HG03108 (cell line): ENCODE measurements at regions not wholly inside any gene's neighbourhood (a gene's known extent, or its start where the extent isn't known, plus 50 kb on each side); places are given as distances from the start of the nearest gene placed in this dataset.

Source experiments
- ATAC-seq: cut with Tn5 transposase; IDR thresholded peaks from one replicate; pipeline ENCODE4 v1.9.1; 2021; ENCODE audit warnings: moderate library complexity; ENCODE audit not compliant: unreplicated experiment

- no peak for ATAC-seq
These were observed 282.4 kb upstream of the ADAMTS16 start for GRCh38 chr5:4857761-4858160.

DNA sequence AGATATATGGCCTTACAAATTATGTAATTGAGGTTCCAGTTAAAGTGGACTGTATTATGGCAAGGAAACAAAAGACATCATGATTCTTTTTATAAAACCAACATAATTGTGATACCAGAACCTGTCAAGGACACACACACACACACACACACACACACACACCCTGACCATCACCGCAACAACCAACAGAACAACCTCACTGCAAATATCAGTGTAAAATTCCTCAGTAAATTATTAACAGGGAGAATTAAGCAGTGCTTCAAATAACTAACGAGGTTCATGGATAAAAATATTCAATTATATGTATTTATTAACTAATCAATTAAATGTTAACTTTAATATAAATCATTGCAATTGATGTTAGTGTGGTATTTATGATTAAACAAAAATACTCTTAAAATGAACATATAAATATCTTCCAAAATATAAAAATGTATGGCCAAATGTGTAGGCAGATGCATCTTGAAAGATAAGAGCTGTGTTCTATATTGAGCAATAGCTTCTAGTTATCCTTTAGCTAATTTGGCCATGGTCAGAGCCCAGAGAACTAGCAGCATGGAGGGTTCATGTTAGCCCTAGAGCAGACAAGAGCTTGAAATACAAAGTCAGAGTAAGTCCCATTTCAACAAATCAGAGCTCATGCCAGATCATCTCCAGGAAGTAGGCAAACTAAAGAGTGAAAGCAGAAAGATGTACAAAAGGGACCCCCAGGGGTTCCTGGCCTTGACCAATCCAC lies 280.5 kb upstream of the ADAMTS16 start:
- ATAC-seq, result no peak

DNA sequence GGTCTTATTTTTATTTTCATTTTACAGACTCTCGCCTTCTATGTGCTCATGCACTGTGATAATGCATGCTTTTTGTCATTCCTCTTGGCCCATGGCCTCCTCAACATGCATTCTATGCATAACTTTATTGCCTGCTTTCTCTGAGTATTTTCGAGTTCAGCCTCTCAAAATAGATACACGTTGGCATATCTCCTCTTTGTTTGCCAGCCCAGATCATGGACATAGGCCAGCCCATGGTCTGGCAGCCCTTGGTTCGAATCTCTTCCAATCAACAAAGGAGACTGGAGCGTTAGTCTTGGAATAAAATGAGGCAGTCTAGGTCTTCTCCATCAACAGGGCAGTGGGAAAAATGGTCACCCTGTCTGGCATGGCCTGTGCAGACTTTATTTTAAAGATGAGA lies 279.5 kb upstream of the ADAMTS16 start:
- ATAC-seq, result no peak

- no peak for ATAC-seq
These were observed 277.6 kb upstream of the ADAMTS16 start for GRCh38 chr5:4862500-4862899.

DNA sequence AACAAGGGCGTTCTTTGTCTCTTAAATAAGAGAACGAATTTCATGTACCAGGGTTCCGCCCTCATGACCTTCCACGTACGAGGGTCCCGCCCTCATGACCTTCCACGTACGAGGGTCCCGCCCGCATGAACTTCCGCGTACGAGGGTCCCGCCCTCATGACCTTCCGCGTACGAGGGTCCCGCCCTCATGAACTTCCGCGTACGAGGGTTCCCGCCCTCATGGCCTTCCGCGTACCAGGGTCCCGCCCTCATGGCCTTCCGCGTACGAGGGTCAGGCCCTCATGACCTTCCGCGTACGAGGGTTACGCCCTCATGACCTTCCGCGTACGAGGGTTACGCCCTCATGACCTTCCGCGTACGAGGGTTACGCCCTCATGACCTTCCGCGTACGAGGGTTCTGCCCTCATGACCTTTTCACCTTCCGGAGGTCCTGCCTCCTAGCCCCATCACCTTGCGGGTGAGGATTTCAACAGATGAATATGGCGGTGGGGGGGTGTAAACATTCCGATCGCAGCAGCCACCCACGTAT lies 273.9 kb upstream of the ADAMTS16 start:
- ATAC-seq, result no peak

GRCh38 chr5:4866817-4867216 lies 273.3 kb upstream of the ADAMTS16 start:
- ATAC-seq, result no peak

GRCh38 chr5:4868140-4868735 lies 271.9 kb upstream of the ADAMTS16 start:
- no peak for ATAC-seq

GRCh38 chr5:4873652-4874051 lies 266.5 kb upstream of the ADAMTS16 start:
- ATAC-seq, result no peak

DNA sequence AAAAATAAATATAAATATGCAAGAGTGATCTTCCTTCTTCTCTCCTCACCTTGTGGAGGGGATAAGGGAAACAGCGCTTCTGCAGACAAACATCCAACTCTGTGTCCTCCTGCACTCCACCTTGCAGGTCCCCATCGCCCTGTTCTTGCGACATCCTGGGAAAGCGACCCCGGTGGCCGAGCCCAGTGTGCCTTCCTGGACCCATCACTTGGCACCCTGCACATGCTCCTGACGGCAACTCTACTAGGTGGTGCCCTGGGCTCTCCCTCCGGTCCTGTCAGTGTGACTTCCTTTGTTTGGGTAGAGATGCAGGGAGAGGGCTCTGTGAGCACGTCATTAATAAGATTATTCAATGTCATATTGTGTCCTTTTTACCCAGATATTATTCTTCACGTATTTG lies 266.0 kb upstream of the ADAMTS16 start:
- no peak for ATAC-seq

- no peak for ATAC-seq
These were observed 264.2 kb upstream of the ADAMTS16 start for GRCh38 chr5:4875942-4876341.

DNA sequence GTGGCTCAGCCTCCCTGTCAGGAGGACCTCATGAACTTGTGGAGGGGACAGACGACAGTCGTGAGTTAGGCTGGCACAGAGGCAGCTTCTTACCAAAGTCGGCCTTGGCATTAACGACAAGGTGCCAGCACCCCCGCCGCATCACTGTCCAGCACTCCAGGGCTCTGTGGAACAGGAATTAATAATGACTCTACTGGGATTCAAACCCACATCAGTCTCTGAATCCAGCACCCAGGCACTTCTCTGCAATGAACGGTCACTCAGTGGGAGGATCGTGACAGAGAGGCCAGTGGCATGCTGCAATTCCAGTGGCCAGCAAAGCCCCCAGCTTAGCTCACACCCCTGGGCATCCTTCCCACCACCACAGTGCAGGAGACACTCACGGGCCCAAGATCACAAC lies 263.3 kb upstream of the ADAMTS16 start:
- no peak for ATAC-seq

- ATAC-seq, result no peak
These were observed 262.6 kb upstream of the ADAMTS16 start for GRCh38 chr5:4877579-4877978.

GRCh38 chr5:4879075-4879474 lies 261.1 kb upstream of the ADAMTS16 start:
- no peak for ATAC-seq

- ATAC-seq, result no peak
These were observed 260.3 kb upstream of the ADAMTS16 start for GRCh38 chr5:4879693-4880303.

DNA sequence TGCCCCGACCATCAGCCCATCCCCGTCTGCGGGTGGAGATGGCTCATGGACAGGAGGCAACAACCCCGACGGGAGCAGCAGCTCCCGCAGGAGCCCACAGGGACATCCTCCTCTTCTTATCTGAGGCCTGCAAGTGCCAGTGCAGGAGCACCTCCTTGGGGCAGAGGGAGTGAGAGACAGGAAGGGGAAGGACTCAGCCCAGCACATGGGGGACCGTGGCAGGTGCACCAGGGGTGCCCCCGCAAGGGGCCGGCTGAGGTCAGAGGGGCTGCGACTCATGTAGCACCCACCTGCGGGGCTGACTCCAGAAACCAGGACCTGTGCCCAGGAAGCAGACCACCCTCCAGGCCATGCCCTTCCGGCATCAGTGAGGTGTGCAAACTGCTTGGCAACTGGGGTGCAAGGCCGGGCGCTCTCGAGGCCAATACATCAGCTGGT lies 259.8 kb upstream of the ADAMTS16 start:
- no peak for ATAC-seq

- no peak for ATAC-seq
These were observed 258.6 kb upstream of the ADAMTS16 start for GRCh38 chr5:4881366-4882002.

DNA sequence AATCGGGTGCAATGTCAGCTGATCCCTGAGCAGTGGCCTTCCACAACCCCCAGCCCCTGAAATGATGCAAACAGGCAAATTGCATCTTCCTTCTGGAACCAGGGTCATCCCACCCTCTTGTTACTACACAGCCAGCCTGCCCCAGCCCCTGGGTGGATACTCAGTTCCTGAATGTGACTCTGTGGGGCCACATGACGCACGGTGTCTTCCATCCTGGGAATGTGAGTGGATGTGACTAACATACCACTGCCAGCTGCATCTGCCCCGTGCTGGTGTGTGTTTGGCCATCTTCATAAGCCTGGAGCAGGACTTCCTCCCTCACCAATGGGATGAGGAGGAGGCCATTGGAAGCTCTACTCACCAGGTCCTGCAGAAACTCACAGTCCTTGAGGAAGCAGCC lies 257.9 kb upstream of the ADAMTS16 start:
- ATAC-seq, result no peak

GRCh38 chr5:4883360-4883759 lies 256.8 kb upstream of the ADAMTS16 start:
- ATAC-seq, result no peak

GRCh38 chr5:4893063-4893744 lies 246.9 kb upstream of the ADAMTS16 start:
- ATAC-seq, result no peak

- ATAC-seq, result no peak
These were observed 243.8 kb upstream of the ADAMTS16 start for GRCh38 chr5:4896328-4896727.

GRCh38 chr5:4901305-4901811 lies 238.8 kb upstream of the ADAMTS16 start:
- no peak for ATAC-seq
